HG02610 (cell line): ENCODE measurements at regions not wholly inside any gene's neighbourhood (a gene's known extent, or its start where the extent isn't known, plus 50 kb on each side); places are given as distances from the start of the nearest gene placed in this dataset.
A peak's percentile ranks its signal among the peaks of the same experiment; 100 is the strongest.
"Not testable (repeated sequence)": the region's sequence is repeated elsewhere in the genome, so short reads cannot be mapped to it uniquely, and the experiment has no call there.

Source experiments
- ATAC-seq: cut with Tn5 transposase; IDR thresholded peaks from one replicate; pipeline ENCODE4 v1.9.1; 2021; ENCODE audit warnings: mild to moderate bottlenecking, moderate library complexity; ENCODE audit not compliant: unreplicated experiment

GRCh38 chr1:163471779-163472650 is 150.3 kb downstream of the NUF2 start:
- no peak for ATAC-seq

GRCh38 chr1:163472651-163473248 is 151.0 kb downstream of the NUF2 start:
- ATAC-seq, result no peak

- ATAC-seq, result no peak
Measured at GRCh38 chr1:163477276-163477830, 155.6 kb downstream of the NUF2 start.

GRCh38 chr1:163498391-163499330 is 176.9 kb downstream of the NUF2 start:
- ATAC-seq, result not testable (repeated sequence)

- no peak for ATAC-seq
Measured at GRCh38 chr1:163504331-163504978, 182.7 kb downstream of the NUF2 start.

- no peak for ATAC-seq
Measured at GRCh38 chr1:163509114-163509513, 187.4 kb downstream of the NUF2 start.

- ATAC-seq, result no peak
Measured at GRCh38 chr1:163512349-163512989, 190.7 kb downstream of the NUF2 start.

- ATAC-seq, result no peak
Measured at GRCh38 chr1:163523375-163524029, 201.7 kb downstream of the NUF2 start.

- ATAC-seq, result peak; percentile 76
Measured at GRCh38 chr1:163528710-163529348, 207.1 kb downstream of the NUF2 start.

GRCh38 chr1:163531345-163531744 is 209.6 kb downstream of the NUF2 start:
- no peak for ATAC-seq

- ATAC-seq, result no peak
Measured at GRCh38 chr1:163535401-163535800, 213.6 kb downstream of the NUF2 start.

- ATAC-seq, result no peak
Measured at GRCh38 chr1:163535807-163536206, 214.1 kb downstream of the NUF2 start.

GRCh38 chr1:163537809-163538208 is 216.1 kb downstream of the NUF2 start:
- ATAC-seq, result no peak

- no peak for ATAC-seq
Measured at GRCh38 chr1:163538667-163539066, 216.9 kb downstream of the NUF2 start.

- ATAC-seq, result no peak
Measured at GRCh38 chr1:163540727-163541126, 219.0 kb downstream of the NUF2 start.

- no peak for ATAC-seq
Measured at GRCh38 chr1:163544441-163544840, 222.7 kb downstream of the NUF2 start.

- no peak for ATAC-seq
Measured at GRCh38 chr1:163558162-163558561, 236.4 kb downstream of the NUF2 start.

- no peak for ATAC-seq
Measured at GRCh38 chr1:163561580-163562295, 240.0 kb downstream of the NUF2 start.
